BJ (cell line): ENCODE measurements at regions not wholly inside any gene's neighbourhood (a gene's known extent, or its start where the extent isn't known, plus 50 kb on each side); places are given as distances from the start of the nearest gene placed in this dataset.

Source experiments
- CTCF ChIA-PET: fragments of 350-600 bp; formaldehyde crosslinking; extraction: SDS; loops from one replicate; lab custom pipeline; 2021; ENCODE audit warnings: antibody characterized with exemption, inconsistent platforms; lab: Yijun Ruan, JAX
- POLR2A ChIA-PET: fragments of 300-600 bp; sonication (Branson Sonifier 250); formaldehyde crosslinking; extraction: SDS; loops from one replicate; lab custom pipeline; 2021; ENCODE audit warnings: antibody characterized with exemption; lab: Charles Lee
- DNase-seq: peaks from one replicate; pipeline ENCODE4 v3.0.0-alpha.2; 2011; ENCODE audit warnings: low read depth
- H3K27me3 ChIP-seq: 2 replicates; pipeline ENCODE4 v1.6.0; 2011; ENCODE audit warnings: low read length; ENCODE audit not compliant: control insufficient read depth, insufficient read depth
- H3K36me3 ChIP-seq: 2 replicates; pipeline ENCODE4 v1.5.1; 2011; ENCODE audit warnings: low read length; ENCODE audit not compliant: control insufficient read depth, insufficient read depth
- H3K4me3 ChIP-seq: 2 replicates; pipeline ENCODE4 v1.5.1; 2011; ENCODE audit warnings: low read depth, mild to moderate bottlenecking, control low read depth, low read length
- CTCF ChIP-seq: IDR thresholded peaks from 2 replicates; pipeline ENCODE4 v1.5.1; 2011; ENCODE audit warnings: low read depth, mild to moderate bottlenecking, control low read depth, inconsistent platforms, low read length, moderate library complexity; ENCODE audit not compliant: insufficient read depth

GRCh38 chr3:72058493-72059081 lies 273.6 kb upstream of the PROK2 start:
- no peak overlapping the region for H3K4me3 ChIP-seq
- ChIA-PET POLR2A (no interaction called here), CTCF (no interaction called here)
- H3K36me3 ChIP-seq: no peaks in the 10 kb centered on the region
- no peak for TF ChIP-seq CTCF
- no peak for DNase-seq
- H3K27me3 ChIP-seq: no peaks in the 10 kb centered on the region; the same call in 1 of the 2 replicates

- ChIA-PET CTCF (no interaction called here), POLR2A (no interaction called here)
- no peaks in the 10 kb centered on the region; the same call in 1 of the 2 replicates for H3K27me3 ChIP-seq
- TF ChIP-seq CTCF: no peak
- H3K4me3 ChIP-seq: no peak overlapping the region
- no peaks in the 10 kb centered on the region for H3K36me3 ChIP-seq
- no peak for DNase-seq
These were observed 270.5 kb upstream of the PROK2 start for GRCh38 chr3:72055436-72055835.

- Histone ChIP-seq H3K36me3 (no peaks in the 10 kb centered on the region), H3K27me3 (no peaks in the 10 kb centered on the region; the same call in 1 of the 2 replicates), H3K4me3 (no peak overlapping the region)
- POLR2A ChIA-PET: no interaction called here
- CTCF ChIA-PET: no interaction called here
- DNase-seq: no peak
- TF ChIP-seq CTCF: no peak
These were observed 270.0 kb upstream of the PROK2 start for GRCh38 chr3:72054976-72055375.

- DNase-seq: no peak
- no peaks in the 10 kb centered on the region; the same call in 1 of the 2 replicates for H3K27me3 ChIP-seq
- H3K4me3 ChIP-seq: no peak overlapping the region
- POLR2A ChIA-PET: no interaction called here
- no peak for TF ChIP-seq CTCF
- CTCF ChIA-PET: no interaction called here
- no peaks in the 10 kb centered on the region for H3K36me3 ChIP-seq
These were observed 268.0 kb upstream of the PROK2 start for GRCh38 chr3:72052841-72053409.

- no peak for DNase-seq
- peaks cover 4% of the 10 kb centered on the region; the same call in 1 of the 2 replicates for H3K27me3 ChIP-seq
- TF ChIP-seq CTCF: no peak
- ChIA-PET POLR2A (no interaction called here), CTCF (no interaction called here)
- H3K4me3 ChIP-seq: no peak overlapping the region
- H3K36me3 ChIP-seq: no peaks in the 10 kb centered on the region
These were observed 265.8 kb upstream of the PROK2 start for GRCh38 chr3:72050771-72051170.
